Liver (tissue), 8 donors: ENCODE measurements at regions not wholly inside any gene's neighbourhood (a gene's known extent, or its start where the extent isn't known, plus 50 kb on each side); places are given as distances from the start of the nearest gene placed in this dataset.

Source experiments
- DNase-seq: peaks from one replicate; pipeline ENCODE4 v3.0.0-alpha.2; 2017; ENCODE audit warnings: low spot score
- H3K27ac ChIP-seq, 2 donors: one replicate each; pipeline ENCODE4 v1.7.0; 2013; ENCODE audit warnings: inconsistent platforms in 2 of 2, low read length in 2 of 2, control low read depth in 1 of 2, low read depth in 1 of 2, mild to moderate bottlenecking in 1 of 2
- H3K27me3 ChIP-seq, 4 donors: one replicate each; pipeline versions ENCODE4 v1.6.1 to v1.7.0; 2013; ENCODE audit warnings: low read length in 3 of 4, inconsistent platforms in 1 of 4, mild to moderate bottlenecking in 1 of 4, moderate library complexity in 1 of 4; ENCODE audit not compliant: control insufficient read depth in 4 of 4, insufficient read depth in 4 of 4
- H3K36me3 ChIP-seq, 4 donors: one replicate each; pipeline versions ENCODE4 v1.6.1 to v1.7.0; 2013; ENCODE audit warnings: low read length in 3 of 4, mild to moderate bottlenecking in 3 of 4, low read depth in 1 of 4, moderate library complexity in 1 of 4; ENCODE audit not compliant: control insufficient read depth in 4 of 4, insufficient read depth in 3 of 4
- H3K4me1 ChIP-seq, 4 donors: one replicate each; pipeline versions ENCODE4 v1.6.1 to v1.7.0; 2013; ENCODE audit warnings: low read length in 3 of 4, mild to moderate bottlenecking in 3 of 4, moderate library complexity in 1 of 4; ENCODE audit not compliant: control insufficient read depth in 4 of 4, insufficient read depth in 4 of 4
- H3K4me3 ChIP-seq, 3 donors: one replicate each; pipeline versions ENCODE4 v1.6.1 to v1.7.0; 2013; ENCODE audit warnings: low read length in 3 of 3, control low read depth in 1 of 3, low read depth in 1 of 3, mild to moderate bottlenecking in 1 of 3
- H3K9ac ChIP-seq, 2 donors: one replicate each; pipeline ENCODE4 v1.7.0; 2013; ENCODE audit warnings: low read length in 2 of 2, mild to moderate bottlenecking in 2 of 2, moderate library complexity in 2 of 2, control low read depth in 1 of 2, low read depth in 1 of 2
- H3K9me3 ChIP-seq, 4 donors: one replicate each; pipeline versions ENCODE4 v1.6.1 to v1.7.0; 2013; ENCODE audit warnings: low read length in 3 of 4; ENCODE audit not compliant: control insufficient read depth in 4 of 4
- EGR1 ChIP-seq, 2 donors: IDR thresholded peaks; 2 replicates each; pipeline ENCODE4 v1.6.1; 2016 to 2018; ENCODE audit warnings: antibody characterized with exemption in 2 of 2, low read depth in 2 of 2
- FOXA1 ChIP-seq: IDR thresholded peaks from 2 replicates; pipeline ENCODE4 v1.6.1; 2016; ENCODE audit warnings: antibody characterized with exemption
- FOXA2 ChIP-seq: IDR thresholded peaks from 2 replicates; pipeline ENCODE4 v1.6.1; 2016; ENCODE audit warnings: antibody characterized with exemption
- GABPA ChIP-seq, 2 donors: IDR thresholded peaks in 1 of 2; conservative IDR thresholded peaks in 1 of 2; 2 replicates each; pipeline ENCODE4 v1.6.1; 2016; ENCODE audit warnings: antibody characterized with exemption in 2 of 2, mild to moderate bottlenecking in 1 of 2, moderate library complexity in 1 of 2
- HNF4A ChIP-seq, 2 donors: conservative IDR thresholded peaks; 2 replicates each; pipeline ENCODE4 v1.6.1; 2016; ENCODE audit warnings: antibody characterized with exemption in 2 of 2, mild to moderate bottlenecking in 2 of 2
- HNF4G ChIP-seq: IDR thresholded peaks from 2 replicates; pipeline ENCODE4 v1.6.1; 2016; ENCODE audit warnings: antibody characterized with exemption
- JUND ChIP-seq, 2 donors: IDR thresholded peaks; 2 replicates each; pipeline ENCODE4 v1.6.1; 2016; ENCODE audit warnings: antibody characterized with exemption in 2 of 2
- NR2F2 ChIP-seq: IDR thresholded peaks from 2 replicates; pipeline ENCODE4 v1.6.1; 2016; ENCODE audit warnings: antibody characterized with exemption
- RAD21 ChIP-seq, 2 donors: IDR thresholded peaks; 2 replicates each; pipeline ENCODE4 v1.6.1; 2016; ENCODE audit warnings: antibody characterized with exemption in 2 of 2, mild to moderate bottlenecking in 2 of 2
- RXRA ChIP-seq, 2 donors: IDR thresholded peaks; 2 replicates each; pipeline ENCODE4 v1.6.1; 2017 to 2018; ENCODE audit warnings: antibody characterized with exemption in 2 of 2, mild to moderate bottlenecking in 1 of 2
- SP1 ChIP-seq: IDR thresholded peaks from 2 replicates; pipeline ENCODE4 v1.6.1; 2018; ENCODE audit warnings: antibody characterized with exemption, mild to moderate bottlenecking
- TAF1 ChIP-seq: conservative IDR thresholded peaks from 2 replicates; pipeline ENCODE4 v1.6.1; 2016; ENCODE audit warnings: antibody characterized with exemption, mild to moderate bottlenecking
- YY1 ChIP-seq: IDR thresholded peaks from 2 replicates; pipeline ENCODE4 v1.6.1; 2016; ENCODE audit warnings: antibody characterized with exemption, mild to moderate bottlenecking
- WGBS: extraction: QIAGEN DNeasy Blood & Tissue Kit; methylation state at CpG from one replicate; pipeline ENCODE4 v1.1.7; 2013; 5-methylcytosine and 5-hydroxymethylcytosine counted together
- TF ChIP-seq, protein P1 (sequence below): fragments of 150-350 bp; IDR thresholded peaks from 2 replicates; pipeline ENCODE4 v1.5.1; 2017; ENCODE audit warnings: improper control_type of control experiment, low read depth, low read length; ENCODE audit not compliant: missing input control
- TF ChIP-seq, protein P2 (sequence below): IDR thresholded peaks from 2 replicates; pipeline ENCODE4 v1.6.1; 2016; ENCODE audit warnings: antibody characterized with exemption
- TF ChIP-seq, protein P3 (sequence below): IDR thresholded peaks from 2 replicates; pipeline ENCODE4 v1.6.1; 2016; ENCODE audit warnings: antibody characterized with exemption
- TF ChIP-seq, protein P4 (sequence below): IDR thresholded peaks from 2 replicates; pipeline ENCODE4 v1.6.1; 2016; ENCODE audit warnings: antibody characterized with exemption, mild to moderate bottlenecking
- TF ChIP-seq, protein P5 (sequence below): IDR thresholded peaks from 2 replicates; pipeline ENCODE4 v1.6.1; 2016; ENCODE audit warnings: antibody characterized with exemption
- donor health status: healthy.
- donor health status: healthy.
- donor health status: healthy.
- donor health status: healthy.
- donor health status: healthy.

DNA sequence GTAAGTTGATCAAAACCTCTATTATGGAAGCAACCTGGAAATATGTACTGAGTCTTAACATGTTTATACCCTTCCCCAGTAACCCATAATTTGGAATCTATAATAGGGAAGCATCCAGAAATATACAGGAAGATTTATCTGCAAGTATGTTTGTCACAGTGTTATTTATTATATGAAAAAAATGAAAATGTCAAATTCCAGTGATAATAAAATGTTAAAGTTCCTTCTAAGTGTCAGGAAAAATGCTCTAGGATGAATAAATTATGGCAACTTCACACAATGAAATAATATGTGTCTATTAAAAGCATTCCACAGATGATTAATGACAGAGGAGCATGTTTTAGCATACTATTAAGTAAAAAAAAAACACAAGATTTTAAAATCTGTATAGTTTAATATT, 202.3 kb upstream of the PRNP start:
- no peak for DNase-seq
- H3K9ac ChIP-seq = no peak overlapping the region
- H3K27me3 ChIP-seq = peaks cover 0 to 12% (median 0%) of the 10 kb centered on the region in 4 donors
- no peaks in the 10 kb centered on the region for H3K4me1 ChIP-seq
- H3K36me3 ChIP-seq = no peaks in the 10 kb centered on the region
- TF ChIP-seq SP1 (no peak), RAD21 (IDR thresholded peaks at IDR 0.05) (no peak), YY1 (no peak), NR2F2 (no peak), JUND (IDR thresholded peaks at IDR 0.05) (no peak), FOXA2 (no peak), HNF4G (no peak)
- TF ChIP-seq, protein P1, sequence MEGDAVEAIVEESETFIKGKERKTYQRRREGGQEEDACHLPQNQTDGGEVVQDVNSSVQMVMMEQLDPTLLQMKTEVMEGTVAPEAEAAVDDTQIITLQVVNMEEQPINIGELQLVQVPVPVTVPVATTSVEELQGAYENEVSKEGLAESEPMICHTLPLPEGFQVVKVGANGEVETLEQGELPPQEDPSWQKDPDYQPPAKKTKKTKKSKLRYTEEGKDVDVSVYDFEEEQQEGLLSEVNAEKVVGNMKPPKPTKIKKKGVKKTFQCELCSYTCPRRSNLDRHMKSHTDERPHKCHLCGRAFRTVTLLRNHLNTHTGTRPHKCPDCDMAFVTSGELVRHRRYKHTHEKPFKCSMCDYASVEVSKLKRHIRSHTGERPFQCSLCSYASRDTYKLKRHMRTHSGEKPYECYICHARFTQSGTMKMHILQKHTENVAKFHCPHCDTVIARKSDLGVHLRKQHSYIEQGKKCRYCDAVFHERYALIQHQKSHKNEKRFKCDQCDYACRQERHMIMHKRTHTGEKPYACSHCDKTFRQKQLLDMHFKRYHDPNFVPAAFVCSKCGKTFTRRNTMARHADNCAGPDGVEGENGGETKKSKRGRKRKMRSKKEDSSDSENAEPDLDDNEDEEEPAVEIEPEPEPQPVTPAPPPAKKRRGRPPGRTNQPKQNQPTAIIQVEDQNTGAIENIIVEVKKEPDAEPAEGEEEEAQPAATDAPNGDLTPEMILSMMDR = no peak
- TF ChIP-seq, protein P2, sequence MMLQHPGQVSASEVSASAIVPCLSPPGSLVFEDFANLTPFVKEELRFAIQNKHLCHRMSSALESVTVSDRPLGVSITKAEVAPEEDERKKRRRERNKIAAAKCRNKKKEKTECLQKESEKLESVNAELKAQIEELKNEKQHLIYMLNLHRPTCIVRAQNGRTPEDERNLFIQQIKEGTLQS = no peak
- TF ChIP-seq, protein P3, sequence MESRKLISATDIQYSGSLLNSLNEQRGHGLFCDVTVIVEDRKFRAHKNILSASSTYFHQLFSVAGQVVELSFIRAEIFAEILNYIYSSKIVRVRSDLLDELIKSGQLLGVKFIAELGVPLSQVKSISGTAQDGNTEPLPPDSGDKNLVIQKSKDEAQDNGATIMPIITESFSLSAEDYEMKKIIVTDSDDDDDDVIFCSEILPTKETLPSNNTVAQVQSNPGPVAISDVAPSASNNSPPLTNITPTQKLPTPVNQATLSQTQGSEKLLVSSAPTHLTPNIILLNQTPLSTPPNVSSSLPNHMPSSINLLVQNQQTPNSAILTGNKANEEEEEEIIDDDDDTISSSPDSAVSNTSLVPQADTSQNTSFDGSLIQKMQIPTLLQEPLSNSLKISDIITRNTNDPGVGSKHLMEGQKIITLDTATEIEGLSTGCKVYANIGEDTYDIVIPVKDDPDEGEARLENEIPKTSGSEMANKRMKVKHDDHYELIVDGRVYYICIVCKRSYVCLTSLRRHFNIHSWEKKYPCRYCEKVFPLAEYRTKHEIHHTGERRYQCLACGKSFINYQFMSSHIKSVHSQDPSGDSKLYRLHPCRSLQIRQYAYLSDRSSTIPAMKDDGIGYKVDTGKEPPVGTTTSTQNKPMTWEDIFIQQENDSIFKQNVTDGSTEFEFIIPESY = no peak
- TF ChIP-seq, protein P4, sequence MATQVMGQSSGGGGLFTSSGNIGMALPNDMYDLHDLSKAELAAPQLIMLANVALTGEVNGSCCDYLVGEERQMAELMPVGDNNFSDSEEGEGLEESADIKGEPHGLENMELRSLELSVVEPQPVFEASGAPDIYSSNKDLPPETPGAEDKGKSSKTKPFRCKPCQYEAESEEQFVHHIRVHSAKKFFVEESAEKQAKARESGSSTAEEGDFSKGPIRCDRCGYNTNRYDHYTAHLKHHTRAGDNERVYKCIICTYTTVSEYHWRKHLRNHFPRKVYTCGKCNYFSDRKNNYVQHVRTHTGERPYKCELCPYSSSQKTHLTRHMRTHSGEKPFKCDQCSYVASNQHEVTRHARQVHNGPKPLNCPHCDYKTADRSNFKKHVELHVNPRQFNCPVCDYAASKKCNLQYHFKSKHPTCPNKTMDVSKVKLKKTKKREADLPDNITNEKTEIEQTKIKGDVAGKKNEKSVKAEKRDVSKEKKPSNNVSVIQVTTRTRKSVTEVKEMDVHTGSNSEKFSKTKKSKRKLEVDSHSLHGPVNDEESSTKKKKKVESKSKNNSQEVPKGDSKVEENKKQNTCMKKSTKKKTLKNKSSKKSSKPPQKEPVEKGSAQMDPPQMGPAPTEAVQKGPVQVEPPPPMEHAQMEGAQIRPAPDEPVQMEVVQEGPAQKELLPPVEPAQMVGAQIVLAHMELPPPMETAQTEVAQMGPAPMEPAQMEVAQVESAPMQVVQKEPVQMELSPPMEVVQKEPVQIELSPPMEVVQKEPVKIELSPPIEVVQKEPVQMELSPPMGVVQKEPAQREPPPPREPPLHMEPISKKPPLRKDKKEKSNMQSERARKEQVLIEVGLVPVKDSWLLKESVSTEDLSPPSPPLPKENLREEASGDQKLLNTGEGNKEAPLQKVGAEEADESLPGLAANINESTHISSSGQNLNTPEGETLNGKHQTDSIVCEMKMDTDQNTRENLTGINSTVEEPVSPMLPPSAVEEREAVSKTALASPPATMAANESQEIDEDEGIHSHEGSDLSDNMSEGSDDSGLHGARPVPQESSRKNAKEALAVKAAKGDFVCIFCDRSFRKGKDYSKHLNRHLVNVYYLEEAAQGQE = no peak
- H3K4me3 ChIP-seq = no peak overlapping the region
- H3K9me3 ChIP-seq = no peaks in the 10 kb centered on the region
- no peak overlapping the region for H3K27ac ChIP-seq

DNA sequence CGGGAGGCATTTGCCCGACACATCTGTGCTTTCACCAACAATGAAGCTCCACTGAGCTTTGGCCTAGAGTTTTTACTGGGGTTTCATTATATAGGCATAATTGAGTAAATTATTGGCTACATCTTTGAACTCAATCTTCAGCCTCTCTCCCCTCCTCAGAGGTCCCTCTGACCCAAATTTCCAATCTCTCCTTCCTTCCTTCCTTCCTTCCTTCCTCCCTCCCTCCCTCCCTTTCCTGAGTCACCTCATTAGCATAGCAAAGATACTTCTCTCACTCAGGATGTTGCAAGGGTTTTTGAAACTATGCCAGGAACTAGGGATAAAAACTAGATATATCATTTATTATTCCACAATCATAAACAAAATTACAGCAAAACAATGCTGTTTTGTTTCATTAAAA, 202.8 kb upstream of the PRNP start:
- Histone ChIP-seq H3K27ac (no peak overlapping the region), H3K27me3 (peaks cover 0 to 12% (median 0%) of the 10 kb centered on the region in 4 donors)
- 65% methylated on average over 2 of the region's 2 CpGs for WGBS
- TF ChIP-seq FOXA2 (no peak), YY1 (no peak), NR2F2 (no peak), EGR1 (IDR thresholded peaks at IDR 0.05; ENCODE audit: low read depth in 2 of 2) (no peak), FOXA1 (no peak), RXRA (IDR thresholded peaks at IDR 0.05) (no peak), SP1 (no peak), RAD21 (IDR thresholded peaks at IDR 0.05) (no peak), HNF4A (conservative IDR thresholded peaks at IDR 0.05) (no peak), TAF1 (no peak), GABPA (IDR thresholded peaks at IDR 0.05 in 1 of 2, conservative IDR thresholded peaks at IDR 0.05 in 1 of 2) (no peak), HNF4G (no peak)
- TF ChIP-seq, protein P1 = no peak
- TF ChIP-seq, protein P4 = no peak
- TF ChIP-seq, protein P2 = no peak
- TF ChIP-seq, protein P5, sequence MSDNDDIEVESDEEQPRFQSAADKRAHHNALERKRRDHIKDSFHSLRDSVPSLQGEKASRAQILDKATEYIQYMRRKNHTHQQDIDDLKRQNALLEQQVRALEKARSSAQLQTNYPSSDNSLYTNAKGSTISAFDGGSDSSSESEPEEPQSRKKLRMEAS = no peak

More for the DNA sequence above, 202.8 kb upstream of the PRNP start:
- Histone ChIP-seq H3K4me3 (no peak overlapping the region), H3K36me3 (no peaks in the 10 kb centered on the region), H3K9ac (no peak overlapping the region), H3K4me1 (no peaks in the 10 kb centered on the region), H3K9me3 (no peaks in the 10 kb centered on the region)
- DNase-seq = no peak
